Activated naive CD8-positive, alpha-beta T cell treated with anti-CD3 and anti-CD28 coated beads, Interleukin-2, amount 10 ng/mL, durations not matched to agents 7 days and 5 days (primary cell): ENCODE measurements at regions not wholly inside any gene's neighbourhood (a gene's known extent, or its start where the extent isn't known, plus 50 kb on each side); places are given as distances from the start of the nearest gene placed in this dataset.

Source experiments
- ATAC-seq: fragments of 150-1000 bp; cut with Tn5 transposase; one replicate; pipeline ENCODE4 v1.10.0; 2021; ENCODE audit warnings: low read depth, moderate library complexity
- POLR2A ChIA-PET: fragments of 350-600 bp; sonication (Branson Sonifier 250); formaldehyde crosslinking; loops from one replicate; lab custom pipeline; 2021; ENCODE audit warnings: antibody characterized with exemption; lab: Charles Lee
- DNase-seq: peaks from one replicate; pipeline ENCODE4 v3.0.0; 2021
- H3K27ac Mint-ChIP-seq: one replicate; pipeline ENCODE4 v1.8.0; 2022; ENCODE audit warnings: mild to moderate bottlenecking, mixed read lengths
- H3K27me3 Mint-ChIP-seq: one replicate; pipeline ENCODE4 v1.8.0; 2022; ENCODE audit warnings: mild to moderate bottlenecking, moderate library complexity, mixed read lengths
- H3K36me3 Mint-ChIP-seq: one replicate; pipeline ENCODE4 v1.8.0; 2021; ENCODE audit warnings: mild to moderate bottlenecking, mixed read lengths
- H3K4me1 Mint-ChIP-seq: one replicate; pipeline ENCODE4 v1.8.0; 2021; ENCODE audit warnings: mixed read lengths
- H3K4me3 Mint-ChIP-seq: one replicate; pipeline ENCODE4 v1.8.0; 2022; ENCODE audit warnings: mild to moderate bottlenecking, moderate library complexity, mixed read lengths
- H3K9me3 Mint-ChIP-seq: one replicate; pipeline ENCODE4 v1.8.0; 2021; ENCODE audit warnings: mixed read lengths

- DNase-seq (no peak), ATAC-seq (no peak)
- POLR2A ChIA-PET, result no interaction called here
- peaks cover 47% of the 10 kb centered on the region for H3K27me3 Mint-ChIP-seq
- no peak overlapping the region for H3K27ac Mint-ChIP-seq
- peaks cover 3% of the 10 kb centered on the region for H3K4me1 Mint-ChIP-seq
- no peaks in the 10 kb centered on the region for H3K36me3 Mint-ChIP-seq
- no peak overlapping the region for H3K4me3 Mint-ChIP-seq
- H3K9me3 Mint-ChIP-seq, result no peaks in the 10 kb centered on the region
Observed at GRCh38 chr6:170017603-170018320, 266.3 kb downstream of the ERMARD start.

- no peak for DNase-seq
- peaks cover 40% of the 10 kb centered on the region for H3K27me3 Mint-ChIP-seq
- H3K27ac Mint-ChIP-seq, result no peak overlapping the region
- no peak overlapping the region for H3K4me3 Mint-ChIP-seq
- H3K9me3 Mint-ChIP-seq, result no peaks in the 10 kb centered on the region
- POLR2A ChIA-PET, result no interaction called here
- H3K36me3 Mint-ChIP-seq, result no peaks in the 10 kb centered on the region
- ATAC-seq, result no peak
- H3K4me1 Mint-ChIP-seq, result no peaks in the 10 kb centered on the region
Observed at GRCh38 chr6:170013815-170014214, 262.4 kb downstream of the ERMARD start.

DNA sequence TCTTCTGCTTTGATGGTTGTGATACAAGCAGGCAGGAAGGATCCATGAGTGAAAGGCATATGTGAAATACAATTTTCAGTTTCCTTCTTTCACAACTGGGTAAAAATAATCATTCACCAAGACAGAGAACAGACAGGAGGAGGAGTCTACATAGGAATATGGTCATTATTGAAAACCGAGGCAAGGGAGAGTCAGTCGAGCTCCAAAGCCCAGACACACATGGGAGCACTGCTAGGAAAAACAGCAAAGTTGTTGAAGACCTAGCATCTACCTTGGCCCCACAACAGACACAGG lies 260.6 kb downstream of the ERMARD start:
- H3K9me3 Mint-ChIP-seq, result no peaks in the 10 kb centered on the region
- DNase-seq, result no peak
- H3K27me3 Mint-ChIP-seq, result peaks cover 29% of the 10 kb centered on the region
- no peak overlapping the region for H3K4me3 Mint-ChIP-seq
- ATAC-seq, result no peak
- POLR2A ChIA-PET, result no interaction called here
- no peaks in the 10 kb centered on the region for H3K36me3 Mint-ChIP-seq
- H3K4me1 Mint-ChIP-seq, result no peaks in the 10 kb centered on the region
- H3K27ac Mint-ChIP-seq, result no peak overlapping the region

DNA sequence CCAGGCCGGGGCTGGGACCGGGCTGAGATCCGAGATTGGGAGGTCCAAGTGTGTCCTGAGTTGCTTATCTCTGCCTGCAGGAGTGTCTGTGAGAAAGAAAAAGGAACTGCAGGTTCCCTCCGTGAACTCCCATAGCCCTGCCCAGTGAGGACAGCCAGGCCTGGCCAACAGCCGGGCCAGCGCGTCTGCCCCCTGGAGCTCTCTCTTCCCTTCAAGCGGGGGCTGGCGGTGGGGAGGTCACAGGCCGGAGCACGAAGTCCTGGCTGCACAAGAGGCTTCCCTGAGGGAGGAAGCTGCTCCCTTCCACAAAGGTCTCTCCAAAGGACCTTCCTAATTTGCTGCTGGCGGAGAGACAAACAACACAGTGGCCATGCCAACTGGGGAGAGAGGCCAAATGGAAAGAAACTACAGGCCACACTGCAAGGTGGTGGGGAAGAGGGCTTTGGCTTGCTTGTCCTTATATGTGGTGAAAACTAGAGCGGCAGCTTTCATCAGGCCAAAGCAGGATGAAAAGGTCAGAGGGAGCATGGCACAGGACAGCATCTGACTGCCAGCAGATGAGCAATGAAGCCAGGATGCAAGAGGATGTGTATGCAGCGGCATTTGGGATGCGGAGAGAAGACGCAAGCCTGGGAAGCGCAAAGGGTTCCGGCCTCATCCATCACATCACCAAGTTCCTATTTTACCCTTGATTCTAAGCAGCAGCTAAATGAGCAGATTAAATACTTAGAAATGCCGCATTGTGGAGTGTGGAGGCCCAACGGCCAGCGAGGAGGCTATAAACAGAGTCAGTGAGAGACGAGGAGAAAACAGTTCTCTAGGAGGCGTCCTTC lies 260.0 kb downstream of the ERMARD start:
- ATAC-seq, result no peak
- peaks cover 27% of the 10 kb centered on the region for H3K27me3 Mint-ChIP-seq
- DNase-seq, result no peak
- H3K4me1 Mint-ChIP-seq, result no peaks in the 10 kb centered on the region
- no peaks in the 10 kb centered on the region for H3K36me3 Mint-ChIP-seq
- H3K9me3 Mint-ChIP-seq, result no peaks in the 10 kb centered on the region
- H3K4me3 Mint-ChIP-seq, result no peak overlapping the region
- POLR2A ChIA-PET, result no interaction called here
- no peak overlapping the region for H3K27ac Mint-ChIP-seq

DNA sequence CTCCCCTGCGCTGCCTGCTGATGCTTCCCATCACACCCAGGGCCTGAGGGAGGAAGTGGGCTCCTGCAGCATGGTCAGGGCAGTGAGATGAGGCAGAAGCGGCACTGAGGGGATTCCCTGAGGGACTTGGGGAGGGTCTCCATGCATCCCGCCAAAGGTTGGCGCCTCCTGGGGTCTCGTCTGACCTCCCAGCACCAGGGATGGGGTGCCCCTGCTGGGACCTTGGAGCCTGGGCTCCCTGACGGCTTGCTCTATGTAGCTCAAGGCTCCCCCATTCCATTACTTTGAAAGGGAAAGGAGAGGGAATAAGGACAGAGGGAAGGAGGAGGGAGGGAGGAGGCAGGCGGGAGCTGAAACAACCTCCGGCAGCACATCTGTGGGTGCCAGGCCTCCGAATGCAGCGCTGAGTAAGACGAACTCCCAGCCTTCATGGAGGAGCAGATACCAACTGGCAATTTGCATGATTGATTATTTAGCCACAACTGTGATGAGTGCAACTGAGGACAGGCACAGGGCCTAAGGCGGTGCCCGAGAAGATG lies 259.3 kb downstream of the ERMARD start:
- POLR2A ChIA-PET, result no interaction called here
- Mint-ChIP-seq H3K36me3 (no peaks in the 10 kb centered on the region), H3K27me3 (peaks cover 22% of the 10 kb centered on the region), H3K9me3 (no peaks in the 10 kb centered on the region), H3K4me3 (no peak overlapping the region), H3K27ac (no peak overlapping the region), H3K4me1 (peaks cover under 1% of the 10 kb centered on the region)
- ATAC-seq (no peak), DNase-seq (no peak)

DNA sequence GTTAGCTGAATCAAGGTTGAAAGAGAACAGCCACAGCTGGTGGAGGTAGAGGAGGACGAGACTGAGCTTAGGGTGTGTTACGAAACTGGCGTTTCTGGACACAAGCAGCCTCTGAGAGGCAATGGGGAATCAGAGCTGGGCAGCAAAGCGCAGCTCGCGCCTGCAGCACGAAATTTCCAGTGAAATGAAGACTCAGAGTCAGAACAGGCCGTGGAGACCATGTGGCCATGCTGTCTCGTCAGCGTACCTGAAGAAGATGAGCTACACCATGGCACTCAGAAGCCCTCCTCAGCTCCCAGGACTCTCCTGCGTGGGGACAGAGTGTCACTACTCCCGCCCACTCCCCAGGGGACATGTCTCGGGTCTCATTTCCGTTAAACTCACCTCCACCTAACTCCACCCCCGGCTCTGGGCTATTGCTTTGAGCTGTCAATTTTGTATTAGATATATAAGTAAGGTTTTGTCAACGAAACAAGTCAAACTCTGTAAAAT lies 256.9 kb downstream of the ERMARD start:
- peaks cover 9% of the 10 kb centered on the region for H3K36me3 Mint-ChIP-seq
- DNase-seq (no peak), ATAC-seq (no peak)
- peaks cover 12% of the 10 kb centered on the region for H3K9me3 Mint-ChIP-seq
- H3K4me3 Mint-ChIP-seq, result no peak overlapping the region
- H3K4me1 Mint-ChIP-seq, result peaks cover 4% of the 10 kb centered on the region
- no peak overlapping the region for H3K27ac Mint-ChIP-seq
- POLR2A ChIA-PET, result interaction anchor here (0.6 kb wide), 1 partner anchor 1800 kb away, joined by 3 read pairs; no protein-coding TSS in a partner anchor
- H3K27me3 Mint-ChIP-seq, result peaks cover 6% of the 10 kb centered on the region

DNA sequence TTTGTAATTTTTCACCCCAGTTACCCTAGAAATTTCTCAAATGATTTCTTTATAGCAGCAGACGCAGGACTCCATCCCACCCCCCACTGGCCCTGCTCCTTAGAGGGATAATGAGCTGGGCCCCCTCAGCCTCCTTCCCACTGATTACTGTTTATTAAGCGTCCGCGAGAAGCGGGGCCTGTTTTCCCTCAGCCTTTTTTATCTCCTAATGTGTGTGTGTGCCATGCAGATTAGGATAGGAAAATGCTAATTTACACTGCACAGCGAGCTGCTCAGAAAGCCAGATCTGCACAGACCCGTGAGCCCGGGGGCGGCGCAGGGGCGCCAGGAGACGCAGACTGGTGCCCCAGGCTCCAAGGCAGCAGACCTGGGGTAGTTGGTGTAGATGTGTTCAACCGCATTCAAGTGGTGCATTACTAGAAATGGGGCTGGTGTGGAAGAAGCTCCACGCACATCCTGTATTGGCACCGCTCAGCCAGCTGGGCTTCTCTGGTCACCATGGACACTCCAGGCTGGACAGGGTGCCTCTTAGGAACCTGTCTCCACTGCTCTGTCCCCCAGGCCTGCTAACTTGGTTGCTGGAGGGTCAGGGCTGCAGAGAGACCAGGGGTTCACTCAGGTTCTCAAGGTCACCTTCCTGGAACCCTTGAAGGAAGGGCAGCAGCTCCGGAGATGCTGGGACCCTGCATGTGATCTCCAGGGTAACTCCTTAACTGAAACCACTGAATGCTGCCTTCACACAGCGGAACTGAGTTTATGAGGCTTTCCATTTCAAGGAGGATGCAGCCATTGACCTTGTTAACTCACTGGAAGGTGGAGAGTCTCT lies 256.3 kb downstream of the ERMARD start:
- peaks cover 2% of the 10 kb centered on the region for H3K27me3 Mint-ChIP-seq
- POLR2A ChIA-PET, result interaction anchor here (0.6 kb wide), 1 partner anchor 1800 kb away, joined by 3 read pairs; no protein-coding TSS in a partner anchor

DNA sequence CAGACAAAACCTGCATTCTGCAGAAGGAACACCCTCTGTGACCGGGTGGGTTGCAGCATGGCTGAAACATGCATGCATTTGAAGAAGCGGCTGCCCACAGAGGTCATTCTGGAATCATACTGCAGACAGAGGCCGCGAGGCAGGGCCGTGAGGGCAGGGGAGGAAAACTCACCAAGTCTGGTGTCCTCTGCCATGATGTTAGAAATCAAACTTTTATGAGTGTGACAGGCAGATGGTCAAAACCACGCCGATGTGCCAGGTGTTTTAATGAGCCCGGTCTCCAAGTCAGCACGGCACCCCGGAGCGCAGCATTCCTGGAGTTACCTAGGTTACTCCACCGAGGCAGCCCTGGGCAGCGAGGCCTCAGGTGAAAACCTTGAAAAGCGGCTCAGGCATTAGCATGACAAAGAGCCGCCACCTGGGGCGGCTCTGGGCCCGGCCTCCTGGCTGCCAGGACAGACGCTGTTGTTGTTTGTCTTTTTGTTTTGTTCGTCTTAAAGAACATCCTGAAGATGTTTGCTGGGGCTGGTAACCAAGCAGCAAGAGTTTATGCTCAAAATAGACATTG lies 255.6 kb downstream of the ERMARD start:
- Mint-ChIP-seq H3K9me3 (peaks cover 18% of the 10 kb centered on the region), H3K36me3 (peaks cover 17% of the 10 kb centered on the region), H3K27me3 (no peaks in the 10 kb centered on the region), H3K4me3 (no peak overlapping the region), H3K27ac (no peak overlapping the region), H3K4me1 (peaks cover 4% of the 10 kb centered on the region)
- ATAC-seq (no peak), DNase-seq (no peak)
- POLR2A ChIA-PET, result no interaction called here

More for the DNA sequence above, 256.3 kb downstream of the ERMARD start:
- peaks cover 4% of the 10 kb centered on the region for H3K4me1 Mint-ChIP-seq
- peaks cover 12% of the 10 kb centered on the region for H3K9me3 Mint-ChIP-seq
- peaks cover 11% of the 10 kb centered on the region for H3K36me3 Mint-ChIP-seq
- ATAC-seq (no peak), DNase-seq (no peak)
- H3K4me3 Mint-ChIP-seq, result no peak overlapping the region
- H3K27ac Mint-ChIP-seq, result no peak overlapping the region

DNA sequence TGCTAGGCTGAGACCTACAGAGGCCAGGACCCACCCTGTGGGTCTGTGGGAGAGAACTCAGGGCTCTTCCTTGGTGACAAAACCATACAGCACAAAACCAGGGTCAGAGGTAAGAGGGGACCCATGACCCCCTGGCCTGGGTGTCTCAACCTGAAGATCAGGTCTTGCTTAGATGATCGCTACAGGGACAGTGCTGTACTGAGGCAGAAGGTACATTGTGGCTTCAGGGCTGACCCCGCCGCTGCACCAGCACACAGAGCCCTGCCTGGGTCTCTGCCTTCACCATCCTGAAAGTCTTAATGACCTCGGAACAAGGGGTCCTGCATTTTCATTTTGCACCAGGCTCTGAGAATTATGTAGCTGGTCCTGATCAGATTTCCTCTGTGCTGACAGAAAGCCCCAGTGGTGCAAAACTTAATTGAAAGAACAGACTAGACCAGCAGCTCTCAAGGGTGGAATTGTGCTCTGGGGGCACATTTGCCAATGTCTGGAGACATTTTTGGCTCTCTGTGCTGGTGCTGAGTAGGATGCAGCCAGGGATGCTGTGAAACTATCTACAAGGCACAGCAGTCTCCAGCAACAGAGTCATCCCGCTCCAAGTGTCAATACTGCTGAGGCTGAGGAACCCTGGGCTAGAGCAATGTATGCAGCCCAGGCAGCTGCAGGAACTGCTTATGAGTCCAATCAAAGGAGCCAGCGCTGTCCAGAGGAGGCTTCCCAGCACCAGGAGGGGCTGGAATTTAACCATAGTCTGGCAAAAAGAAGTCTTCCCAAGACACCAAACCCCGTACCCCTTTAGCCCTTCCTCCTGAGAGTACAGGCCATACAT lies 254.9 kb downstream of the ERMARD start:
- no peak overlapping the region for H3K27ac Mint-ChIP-seq
- H3K27me3 Mint-ChIP-seq, result no peaks in the 10 kb centered on the region
- H3K36me3 Mint-ChIP-seq, result peaks cover 17% of the 10 kb centered on the region
- no peak overlapping the region for H3K4me3 Mint-ChIP-seq
- peaks cover 19% of the 10 kb centered on the region for H3K9me3 Mint-ChIP-seq
- ATAC-seq (no peak), DNase-seq (no peak)
- peaks cover 4% of the 10 kb centered on the region for H3K4me1 Mint-ChIP-seq
- POLR2A ChIA-PET, result no interaction called here

DNA sequence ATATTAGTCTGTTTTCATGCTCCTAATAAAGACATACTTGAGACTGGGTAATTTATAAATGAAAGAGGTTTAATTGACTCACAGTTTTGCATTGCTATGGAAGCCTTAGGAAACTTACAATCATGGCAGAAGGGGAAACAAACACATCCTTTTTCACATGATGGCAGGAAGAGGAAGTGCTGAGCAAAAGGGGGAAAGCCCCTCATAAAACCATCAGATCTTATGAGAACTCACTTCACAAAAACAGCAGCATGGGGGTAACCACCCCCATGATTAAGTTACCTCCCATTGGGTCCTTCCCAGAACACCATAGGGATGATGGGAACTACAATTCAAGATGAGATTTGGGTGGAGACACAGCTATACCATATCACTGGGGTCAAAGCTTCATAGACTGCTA lies 254.2 kb downstream of the ERMARD start:
- DNase-seq (no peak), ATAC-seq (no peak)
- H3K4me1 Mint-ChIP-seq, result peaks cover 4% of the 10 kb centered on the region
- H3K27ac Mint-ChIP-seq, result no peak overlapping the region
- H3K4me3 Mint-ChIP-seq, result no peak overlapping the region
- H3K27me3 Mint-ChIP-seq, result no peaks in the 10 kb centered on the region
- peaks cover 21% of the 10 kb centered on the region for H3K9me3 Mint-ChIP-seq
- peaks cover 17% of the 10 kb centered on the region for H3K36me3 Mint-ChIP-seq
- POLR2A ChIA-PET, result no interaction called here

- Mint-ChIP-seq H3K36me3 (peaks cover 17% of the 10 kb centered on the region), H3K9me3 (peaks cover 21% of the 10 kb centered on the region), H3K27me3 (no peaks in the 10 kb centered on the region), H3K4me3 (no peak overlapping the region), H3K4me1 (peaks cover 4% of the 10 kb centered on the region), H3K27ac (no peak overlapping the region)
- POLR2A ChIA-PET, result interaction anchor here (0.5 kb wide), 1 partner anchor 85 kb away, joined by 3 read pairs; no protein-coding TSS in a partner anchor
- DNase-seq (no peak), ATAC-seq (no peak)
Observed at GRCh38 chr6:170004585-170005210, 253.3 kb downstream of the ERMARD start.
